Peyer's patch (tissue), 4 donors: ENCODE measurements at regions not wholly inside any gene's neighbourhood (a gene's known extent, or its start where the extent isn't known, plus 50 kb on each side); places are given as distances from the start of the nearest gene placed in this dataset.
"Not testable (repeated sequence)": the region's sequence is repeated elsewhere in the genome, so short reads cannot be mapped to it uniquely, and the experiment has no call there.

Experiments used
- DNase-seq, 3 donors: peaks; one replicate each; pipeline ENCODE4 v3.0.0-alpha.2; 2017 to 2019
- H3K27ac ChIP-seq, 4 donors: fragments of 200-600 bp; sonication (generic); one replicate each; pipeline ENCODE4 v1.5.1; 2016 to 2019
- H3K27me3 ChIP-seq, 2 donors: fragments of 200-600 bp; sonication (generic); one replicate each; pipeline ENCODE4 v1.5.1; 2019
- H3K36me3 ChIP-seq, 3 donors: fragments of 200-600 bp; sonication (generic); one replicate each; pipeline ENCODE4 v1.5.1; 2016 to 2019
- H3K4me1 ChIP-seq, 4 donors: fragments of 200-600 bp; sonication (generic); one replicate each; pipeline ENCODE4 v1.5.1; 2016 to 2019
- H3K4me3 ChIP-seq, 4 donors: fragments of 200-600 bp; sonication (generic); 1 replicate in 3 of 4; 2 replicates in 1 of 4; pipeline ENCODE4 v1.5.1; 2016 to 2019; ENCODE audit warnings: mild to moderate bottlenecking in 1 of 4
- H3K9me3 ChIP-seq, 4 donors: fragments of 200-600 bp; sonication (generic); one replicate each; pipeline ENCODE4 v1.5.1; 2016 to 2019; ENCODE audit warnings: mild to moderate bottlenecking in 1 of 4
- POLR2A ChIP-seq, 2 donors: fragments of 450-650 bp; IDR thresholded peaks; one replicate each; pipeline ENCODE4 v1.5.1; 2017; ENCODE audit warnings: antibody characterized with exemption in 2 of 2, mild to moderate bottlenecking in 2 of 2, moderate library complexity in 2 of 2
- TF ChIP-seq, protein P1 (sequence below), 6 experiments: fragments of 450-650 bp in 4 of 6; fragments of 200-600 bp in 2 of 6; sonication (generic) in 1 of 6; IDR thresholded peaks; one replicate each; pipeline ENCODE4 v1.5.1; 2017 to 2019; ENCODE audit warnings: antibody characterized with exemption in 6 of 6, mild to moderate bottlenecking in 3 of 6, moderate library complexity in 1 of 6

DNA sequence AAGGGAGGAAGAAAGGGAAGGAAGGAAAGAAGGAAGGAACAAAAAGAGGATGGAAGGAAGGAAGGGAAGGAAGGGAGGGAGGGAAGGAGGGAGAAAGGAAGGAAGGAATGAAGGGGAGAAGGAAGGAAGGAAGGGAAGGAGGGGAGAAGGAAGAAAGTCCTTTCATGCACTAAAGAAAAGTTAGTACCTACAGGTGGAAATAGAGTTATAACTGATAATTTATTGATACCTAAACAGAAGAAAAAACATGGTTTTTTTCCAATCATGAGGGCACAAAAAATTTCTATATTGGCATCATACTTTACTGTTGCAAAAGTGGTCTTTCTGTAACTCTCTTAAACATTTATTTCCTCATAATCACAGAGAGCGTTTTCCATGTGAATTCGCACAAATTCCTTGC, 659.4 kb downstream of the MAFB start:
- TF ChIP-seq, protein P1, sequence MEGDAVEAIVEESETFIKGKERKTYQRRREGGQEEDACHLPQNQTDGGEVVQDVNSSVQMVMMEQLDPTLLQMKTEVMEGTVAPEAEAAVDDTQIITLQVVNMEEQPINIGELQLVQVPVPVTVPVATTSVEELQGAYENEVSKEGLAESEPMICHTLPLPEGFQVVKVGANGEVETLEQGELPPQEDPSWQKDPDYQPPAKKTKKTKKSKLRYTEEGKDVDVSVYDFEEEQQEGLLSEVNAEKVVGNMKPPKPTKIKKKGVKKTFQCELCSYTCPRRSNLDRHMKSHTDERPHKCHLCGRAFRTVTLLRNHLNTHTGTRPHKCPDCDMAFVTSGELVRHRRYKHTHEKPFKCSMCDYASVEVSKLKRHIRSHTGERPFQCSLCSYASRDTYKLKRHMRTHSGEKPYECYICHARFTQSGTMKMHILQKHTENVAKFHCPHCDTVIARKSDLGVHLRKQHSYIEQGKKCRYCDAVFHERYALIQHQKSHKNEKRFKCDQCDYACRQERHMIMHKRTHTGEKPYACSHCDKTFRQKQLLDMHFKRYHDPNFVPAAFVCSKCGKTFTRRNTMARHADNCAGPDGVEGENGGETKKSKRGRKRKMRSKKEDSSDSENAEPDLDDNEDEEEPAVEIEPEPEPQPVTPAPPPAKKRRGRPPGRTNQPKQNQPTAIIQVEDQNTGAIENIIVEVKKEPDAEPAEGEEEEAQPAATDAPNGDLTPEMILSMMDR (IDR thresholded peaks at IDR 0.05) = no peak
- no peak for TF ChIP-seq POLR2A (IDR thresholded peaks at IDR 0.05)
- Histone ChIP-seq H3K27me3 (no peaks in the 10 kb centered on the region), H3K27ac (no peak overlapping the region), H3K4me3 (no peak overlapping the region), H3K4me1 (no peaks in the 10 kb centered on the region), H3K36me3 (no peaks in the 10 kb centered on the region), H3K9me3 (no peaks in the 10 kb centered on the region)
- no peak for DNase-seq

DNA sequence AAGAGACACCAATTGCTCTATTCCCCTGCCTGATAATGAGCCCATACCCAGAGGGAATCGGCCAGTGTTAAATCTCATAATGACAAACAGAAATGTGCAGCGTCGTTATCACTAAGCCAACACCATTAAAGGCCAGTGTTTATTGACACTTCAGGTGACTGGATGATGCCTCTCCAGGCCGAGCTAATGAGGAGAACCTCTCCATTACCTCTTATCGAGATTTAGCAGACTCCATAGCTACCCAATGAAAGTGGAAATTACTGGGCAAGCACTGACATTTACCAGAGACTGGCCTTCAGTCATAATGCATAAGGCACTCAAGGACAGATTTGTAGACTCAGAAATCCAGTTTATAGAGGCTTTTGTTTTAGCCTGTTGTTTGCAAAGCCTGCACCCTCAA, 669.5 kb downstream of the MAFB start:
- TF ChIP-seq, protein P1 (IDR thresholded peaks at IDR 0.05) = no peak
- no peak for TF ChIP-seq POLR2A (IDR thresholded peaks at IDR 0.05)
- Histone ChIP-seq H3K9me3 (no peaks in the 10 kb centered on the region), H3K4me3 (no peak overlapping the region), H3K27ac (no peak overlapping the region), H3K4me1 (no peaks in the 10 kb centered on the region), H3K27me3 (no peaks in the 10 kb centered on the region), H3K36me3 (no peaks in the 10 kb centered on the region)
- DNase-seq = no peak

DNA sequence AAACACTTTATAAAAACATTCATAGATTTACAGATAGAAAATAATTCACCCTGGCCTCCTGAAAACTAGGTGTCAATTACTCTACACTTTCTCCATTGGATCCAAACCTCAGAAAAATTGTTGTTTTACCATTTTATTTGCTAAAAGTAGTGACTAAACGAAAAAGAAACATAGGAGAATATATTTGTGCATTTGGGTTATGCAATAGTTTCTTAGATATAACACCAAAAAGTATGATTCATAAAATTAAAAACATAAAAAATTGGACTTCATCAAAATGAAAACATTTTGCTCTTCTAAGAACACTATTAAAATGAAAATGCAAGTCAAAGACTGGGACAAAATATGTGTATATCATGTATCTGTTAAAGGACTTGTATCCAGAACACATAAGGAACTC, 671.3 kb downstream of the MAFB start:
- H3K27me3 ChIP-seq = no peaks in the 10 kb centered on the region
- no peak for TF ChIP-seq POLR2A (IDR thresholded peaks at IDR 0.05)
- TF ChIP-seq, protein P1 (IDR thresholded peaks at IDR 0.05) = no peak
- no peaks in the 10 kb centered on the region for H3K36me3 ChIP-seq
- H3K4me1 ChIP-seq = no peaks in the 10 kb centered on the region
- H3K4me3 ChIP-seq = no peak overlapping the region
- H3K9me3 ChIP-seq = no peaks in the 10 kb centered on the region
- H3K27ac ChIP-seq = no peak overlapping the region
- no peak for DNase-seq

DNA sequence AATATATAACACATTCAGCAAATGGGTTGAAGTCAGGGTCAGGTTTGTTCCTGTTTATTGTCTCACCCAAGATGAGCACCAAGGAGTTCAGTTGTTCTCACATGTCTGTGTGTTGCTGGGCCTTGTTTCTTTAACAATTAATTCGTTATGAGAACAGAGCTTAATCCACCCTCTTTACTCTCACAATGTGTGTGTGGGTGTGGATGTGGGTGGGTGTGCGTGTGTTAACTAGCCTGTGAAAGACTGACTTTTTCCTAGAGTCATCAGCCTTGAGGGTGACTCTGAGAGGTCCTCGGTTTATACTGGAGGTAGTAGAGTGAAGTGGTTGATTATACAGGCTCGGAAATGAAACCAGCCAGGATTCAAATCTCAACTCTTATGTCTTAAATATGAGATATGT, 672.1 kb downstream of the MAFB start:
- TF ChIP-seq POLR2A (IDR thresholded peaks at IDR 0.05) = no peak
- TF ChIP-seq, protein P1 (IDR thresholded peaks at IDR 0.05) = no peak

GRCh38 chr20:40016392-40016791, 672.6 kb downstream of the MAFB start:
- TF ChIP-seq, protein P1 (IDR thresholded peaks at IDR 0.05) = no peak
- TF ChIP-seq POLR2A (IDR thresholded peaks at IDR 0.05) = no peak
- H3K27me3 ChIP-seq = no peaks in the 10 kb centered on the region
- no peak overlapping the region for H3K4me3 ChIP-seq
- no peak overlapping the region for H3K27ac ChIP-seq
- no peaks in the 10 kb centered on the region for H3K4me1 ChIP-seq
- no peaks in the 10 kb centered on the region for H3K36me3 ChIP-seq
- H3K9me3 ChIP-seq = no peaks in the 10 kb centered on the region
- DNase-seq = no peak

More for the DNA sequence above, 672.1 kb downstream of the MAFB start:
- Histone ChIP-seq H3K4me3 (no peak overlapping the region), H3K4me1 (no peaks in the 10 kb centered on the region), H3K27me3 (no peaks in the 10 kb centered on the region), H3K9me3 (no peaks in the 10 kb centered on the region), H3K27ac (no peak overlapping the region), H3K36me3 (no peaks in the 10 kb centered on the region)
- DNase-seq = no peak

GRCh38 chr20:40012026-40012425, 677.0 kb downstream of the MAFB start:
- DNase-seq, H3K4me3 ChIP-seq: not testable (repeated sequence)

More at GRCh38 chr20:40012026-40012425, 677.0 kb downstream of the MAFB start:
- not testable (repeated sequence) for H3K9me3 ChIP-seq, H3K27me3 ChIP-seq, H3K27ac ChIP-seq, H3K4me1 ChIP-seq, H3K36me3 ChIP-seq
